Keratinocyte (primary cell): ENCODE measurements at regions not wholly inside any gene's neighbourhood (a gene's known extent, or its start where the extent isn't known, plus 50 kb on each side); places are given as distances from the start of the nearest gene placed in this dataset.

Source experiments
- CTCF ChIP-seq, 3 experiments: IDR thresholded peaks in 1 of 3; conservative IDR thresholded peaks in 1 of 3; optimal IDR thresholded peaks in 1 of 3; 2 replicates in 2 of 3; 3 replicates in 1 of 3; pipeline versions ENCODE3 to v1.5.1; 2011; ENCODE audit warnings: low read length in 3 of 3, mild to moderate bottlenecking in 3 of 3, moderate library complexity in 2 of 3, control low read depth in 1 of 3, inconsistent platforms in 1 of 3; ENCODE audit not compliant: insufficient read depth in 2 of 3; ENCODE audit errors: extremely low read depth in 1 of 3
- EZH2 ChIP-seq: IDR thresholded peaks from one replicate; pipeline ENCODE4 v1.6.1; 2012; ENCODE audit warnings: inconsistent platforms, mild to moderate bottlenecking, low read length, moderate library complexity

- TF ChIP-seq EZH2 (no peak), CTCF (optimal IDR thresholded peaks at IDR 0.05 in 1 of 3, IDR thresholded peaks at IDR 0.05 in 1 of 3, conservative IDR thresholded peaks at IDR 0.05 in 1 of 3; ENCODE audit: extremely low read depth in 1 of 3, insufficient read depth in 2 of 3, low read length in 3 of 3) (no peak)
Observed at GRCh38 chr1:199087144-199087543, 448.3 kb downstream of the PTPRC start.
